ENCODE measurements at regions not wholly inside any gene's neighbourhood (a gene's known extent, or its start where the extent isn't known, plus 50 kb on each side); places are given as distances from the start of the nearest gene placed in this dataset.

DNA sequence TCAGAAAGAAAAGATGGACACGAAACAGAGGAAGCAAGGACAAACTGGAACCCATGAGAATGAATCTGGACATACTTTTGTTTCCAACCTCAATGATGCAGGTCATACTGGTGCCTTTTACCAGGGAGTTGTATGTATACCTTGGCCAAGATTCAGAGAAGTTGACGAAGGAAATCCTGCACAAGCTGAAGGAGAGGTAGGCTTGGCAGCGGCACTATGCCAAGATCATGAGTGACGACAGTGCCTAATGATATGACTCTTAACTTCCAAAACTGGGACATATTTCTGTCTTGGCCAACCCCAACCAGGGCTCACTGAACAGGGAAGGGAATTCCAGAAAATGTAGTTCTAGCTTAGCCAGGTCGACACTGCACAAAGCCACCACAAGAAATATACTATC, 149.2 kb upstream of the SLCO3A1 start:
- DNase-seq (ENCODE audit: low read depth, low spot score) (no peak), ATAC-seq (no peak), FAIRE-seq (no peak)
- in situ Hi-C loops (cut with MboI): no loop called here
- intact Hi-C loops (cut with micrococcal nuclease; ENCODE audit: unreplicated experiment): loop anchor here (10.0 kb wide), 1 partner anchor 400 kb away; no protein-coding TSS in a partner anchor
- H3K9ac ChIP-seq (ENCODE audit: control insufficient read depth, insufficient read depth, low read length): no peak overlapping the region
- no peaks in the 10 kb centered on the region for H3K36me3 ChIP-seq (ENCODE audit: control insufficient read depth in 2 of 2, insufficient read depth in 2 of 2, low read length in 1 of 2)
- no peak overlapping the region for H3K4me3 ChIP-seq
- H3K27ac ChIP-seq (ENCODE audit: control insufficient read depth, insufficient read depth): no peak overlapping the region
- H3K4me1 ChIP-seq (ENCODE audit: control insufficient read depth, insufficient read depth, low read length): no peaks in the 10 kb centered on the region
- H3K4me2 ChIP-seq (ENCODE audit: control insufficient read depth, insufficient read depth): no peak overlapping the region
- TF ChIP-seq ZNF24 (IDR thresholded peaks at IDR 0.05) (no peak), HDAC2 (IDR thresholded peaks at IDR 0.05) (no peak), PML (IDR thresholded peaks at IDR 0.05; ENCODE audit: low read length) (no peak), PAX8 (IDR thresholded peaks at IDR 0.05) (no peak), NR2C1 (IDR thresholded peaks at IDR 0.05) (no peak), TCF7 (IDR thresholded peaks at IDR 0.05; ENCODE audit: borderline replicate concordance) (no peak), SIN3A (IDR thresholded peaks at IDR 0.05; ENCODE audit: low read depth, low read length) (no peak), BCL11A (IDR thresholded peaks at IDR 0.05; ENCODE audit: low read depth, low read length) (no peak), SREBF2 (IDR thresholded peaks at IDR 0.05; ENCODE audit: low read length) (no peak)
- WGBS (ENCODE audit: insufficient coverage, insufficient replicate concordance, low lambda C conversion rate, missing lambda C conversion rate): 25% methylated on average over 5 of the region's 5 CpGs
- H3K79me2 ChIP-seq (ENCODE audit: control insufficient read depth, insufficient read depth, low read length): no peaks in the 10 kb centered on the region
- POLR2A ChIA-PET: no interaction called here
- no TSS peak for BruUV-seq (replicated peaks)
- RAD21 ChIA-PET (ENCODE audit: unreplicated experiment): no interaction called here
- H2AFZ ChIP-seq (ENCODE audit: control insufficient read depth, low read depth, low read length): no peak overlapping the region
- H3K9me3 ChIP-seq (replicated peaks; ENCODE audit: control insufficient read depth, insufficient read depth, low read length): no peaks in the 10 kb centered on the region
- no peaks in the 10 kb centered on the region for H4K20me1 ChIP-seq (ENCODE audit: control insufficient read depth, insufficient read depth)
- SMC1A ChIA-PET (ENCODE audit: uncharacterized antibody, unreplicated experiment): interaction anchor here (1.0 kb wide), 1 partner anchor 402 kb away, joined by 3 read pairs; no protein-coding TSS in a partner anchor
- H3K27me3 ChIP-seq (replicated peaks in 1 of 2; ENCODE audit: control insufficient read depth in 2 of 2, insufficient read depth in 2 of 2, low read length in 1 of 2): no peaks in the 10 kb centered on the region; a peak in 1 of 4 replicates
- CTCF ChIA-PET: interaction anchor here (1.1 to 4.7 kb wide), 3 partner anchors 22 to 402 kb away, joined by 3 to 30 read pairs (median 3); no protein-coding TSS in a partner anchor
